GM12878 (cell line): ENCODE measurements at regions not wholly inside any gene's neighbourhood (a gene's known extent, or its start where the extent isn't known, plus 50 kb on each side); places are given as distances from the start of the nearest gene placed in this dataset.
"Not testable (repeated sequence)": the region's sequence is repeated elsewhere in the genome, so short reads cannot be mapped to it uniquely, and the experiment has no call there.

Experiments used
- BRCA1 ChIP-seq: IDR thresholded peaks from 2 replicates; pipeline ENCODE4 v1.6.1; 2011; ENCODE audit warnings: low read depth, low read length, improper control_type of control experiment
- EED ChIP-seq: sonication (generic); IDR thresholded peaks from 2 replicates; pipeline ENCODE4 v1.6.1; 2016; ENCODE audit warnings: antibody characterized with exemption, low read depth
- NRF1 ChIP-seq: conservative IDR thresholded peaks from 2 replicates; pipeline ENCODE4 v1.6.1; 2011; ENCODE audit warnings: mild to moderate bottlenecking, low read depth, low read length, improper control_type of control experiment
- RAD21 ChIP-seq: IDR thresholded peaks from 2 replicates; pipeline ENCODE4 v1.6.1; 2011; ENCODE audit warnings: mild to moderate bottlenecking, low read depth, low read length, moderate library complexity; ENCODE audit not compliant: insufficient read depth
- TF ChIP-seq, protein P1 (sequence below), 3 experiments: IDR thresholded peaks in 2 of 3; conservative IDR thresholded peaks in 1 of 3; 2 replicates each; pipeline ENCODE4 v1.5.1; 2011; ENCODE audit warnings: low read depth in 3 of 3, low read length in 3 of 3, mild to moderate bottlenecking in 3 of 3, control low read depth in 2 of 3, moderate library complexity in 2 of 3, inconsistent platforms in 1 of 3, mixed read lengths in 1 of 3; ENCODE audit not compliant: control insufficient read depth in 2 of 3, insufficient read depth in 1 of 3; ENCODE audit errors: extremely low read depth in 1 of 3

DNA sequence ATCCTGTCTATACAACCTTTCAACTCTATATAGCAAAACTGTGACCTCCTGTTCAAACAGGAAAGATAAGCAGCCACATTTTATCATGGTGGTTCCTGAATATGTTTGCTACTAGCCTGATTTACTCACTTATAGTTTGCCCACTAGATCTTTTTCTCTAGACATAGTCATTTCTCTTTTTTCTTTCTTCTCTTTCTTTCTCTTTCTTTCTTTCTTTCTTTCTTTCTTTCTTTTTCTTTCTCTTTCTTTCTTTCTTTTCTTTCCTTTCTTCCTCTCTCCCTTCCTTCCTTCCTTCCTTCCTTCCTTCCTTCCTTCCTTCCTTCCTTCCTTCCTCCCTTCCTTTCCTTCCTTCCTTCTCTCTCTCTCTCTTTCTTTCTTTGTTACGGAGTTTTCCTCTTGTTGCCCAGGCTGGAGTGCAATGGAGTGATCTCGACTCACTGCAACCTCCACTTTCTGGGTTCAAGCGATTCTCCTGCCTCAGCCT, 142.0 kb upstream of the TBL1XR1 start:
- not testable (repeated sequence) for TF ChIP-seq NRF1, RAD21, EED, BRCA1
- TF ChIP-seq, protein P1, sequence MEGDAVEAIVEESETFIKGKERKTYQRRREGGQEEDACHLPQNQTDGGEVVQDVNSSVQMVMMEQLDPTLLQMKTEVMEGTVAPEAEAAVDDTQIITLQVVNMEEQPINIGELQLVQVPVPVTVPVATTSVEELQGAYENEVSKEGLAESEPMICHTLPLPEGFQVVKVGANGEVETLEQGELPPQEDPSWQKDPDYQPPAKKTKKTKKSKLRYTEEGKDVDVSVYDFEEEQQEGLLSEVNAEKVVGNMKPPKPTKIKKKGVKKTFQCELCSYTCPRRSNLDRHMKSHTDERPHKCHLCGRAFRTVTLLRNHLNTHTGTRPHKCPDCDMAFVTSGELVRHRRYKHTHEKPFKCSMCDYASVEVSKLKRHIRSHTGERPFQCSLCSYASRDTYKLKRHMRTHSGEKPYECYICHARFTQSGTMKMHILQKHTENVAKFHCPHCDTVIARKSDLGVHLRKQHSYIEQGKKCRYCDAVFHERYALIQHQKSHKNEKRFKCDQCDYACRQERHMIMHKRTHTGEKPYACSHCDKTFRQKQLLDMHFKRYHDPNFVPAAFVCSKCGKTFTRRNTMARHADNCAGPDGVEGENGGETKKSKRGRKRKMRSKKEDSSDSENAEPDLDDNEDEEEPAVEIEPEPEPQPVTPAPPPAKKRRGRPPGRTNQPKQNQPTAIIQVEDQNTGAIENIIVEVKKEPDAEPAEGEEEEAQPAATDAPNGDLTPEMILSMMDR (IDR thresholded peaks at IDR 0.05 in 2 of 3, conservative IDR thresholded peaks at IDR 0.05 in 1 of 3; ENCODE audit: control insufficient read depth in 2 of 3, extremely low read depth in 1 of 3, insufficient read depth in 1 of 3, low read depth in 3 of 3, low read length in 3 of 3) = not testable (repeated sequence)
